OCI-LY1 (cell line): ENCODE measurements at regions not wholly inside any gene's neighbourhood (a gene's known extent, or its start where the extent isn't known, plus 50 kb on each side); places are given as distances from the start of the nearest gene placed in this dataset.
"Not testable (repeated sequence)": the region's sequence is repeated elsewhere in the genome, so short reads cannot be mapped to it uniquely, and the experiment has no call there.

Source experiments
- H2AFZ ChIP-seq: fragments of 200-600 bp; sonication (generic), shearing (Covaris generic); 2 replicates; pipeline ENCODE4 v1.6.0; 2014; ENCODE audit warnings: antibody characterized with exemption, mild to moderate bottlenecking, low read length
- H3F3A ChIP-seq: fragments of 200-600 bp; sonication (generic), shearing (Covaris generic); 2 replicates; pipeline ENCODE4 v1.6.0; 2014; ENCODE audit warnings: mild to moderate bottlenecking, antibody characterized with exemption, low read length, moderate library complexity; ENCODE audit not compliant: insufficient read depth
- H3K27ac ChIP-seq: fragments of 200-600 bp; sonication (generic); 2 replicates; pipeline ENCODE4 v1.5.1; 2014; ENCODE audit warnings: low read length, mixed run types, mild to moderate bottlenecking, low read depth; ENCODE audit not compliant: poor library complexity, severe bottlenecking
- H3K27me3 ChIP-seq: fragments of 200-600 bp; sonication (generic); 2 replicates; pipeline ENCODE4 v1.6.0; 2014; ENCODE audit warnings: antibody characterized with exemption, mild to moderate bottlenecking, low read length, moderate library complexity; ENCODE audit not compliant: insufficient read depth
- H3K36me3 ChIP-seq: fragments of 200-600 bp; sonication (generic); 2 replicates; pipeline ENCODE4 v1.6.1; 2014; ENCODE audit warnings: mild to moderate bottlenecking, antibody characterized with exemption, low read length, moderate library complexity, mixed read lengths; ENCODE audit not compliant: insufficient read depth
- H3K4me1 ChIP-seq: fragments of 200-600 bp; sonication (generic); 2 replicates; pipeline ENCODE4 v1.5.1; 2014; ENCODE audit warnings: mild to moderate bottlenecking, low read length, moderate library complexity; ENCODE audit not compliant: insufficient read depth, severe bottlenecking
- H3K4me2 ChIP-seq: fragments of 200-600 bp; sonication (generic), shearing (Covaris generic); 2 replicates; pipeline ENCODE4 v1.6.1; 2014; ENCODE audit warnings: low read length
- H3K4me3 ChIP-seq: fragments of 200-600 bp; sonication (generic); 2 replicates; pipeline ENCODE4 v1.5.1; 2014; ENCODE audit warnings: low read length, low read depth, mild to moderate bottlenecking, mixed read lengths; ENCODE audit not compliant: poor library complexity, severe bottlenecking
- H3K79me2 ChIP-seq: fragments of 200-600 bp; shearing (Covaris generic); 2 replicates; pipeline ENCODE4 v1.6.1; 2016; ENCODE audit warnings: mixed run types, low read length, mixed read lengths; ENCODE audit not compliant: insufficient read depth
- H3K9ac ChIP-seq: fragments of 200-600 bp; sonication (generic), shearing (Covaris generic); 2 replicates; pipeline ENCODE4 v1.6.1; 2014; ENCODE audit warnings: mild to moderate bottlenecking, low read length, mixed read lengths
- H3K9me2 ChIP-seq: fragments of 200-600 bp; sonication (generic), shearing (Covaris generic); 2 replicates; pipeline ENCODE4 v1.6.1; 2014; ENCODE audit warnings: low read depth, mild to moderate bottlenecking, low read length, mixed read lengths
- H3K9me3 ChIP-seq: fragments of 200-600 bp; shearing (Covaris generic); 2 replicates; pipeline ENCODE4 v1.6.1; 2014; ENCODE audit warnings: low read length, mixed read lengths
- H4K20me1 ChIP-seq: fragments of 200-600 bp; sonication (generic), shearing (Covaris generic); 2 replicates; pipeline ENCODE4 v1.6.0; 2016; ENCODE audit warnings: mild to moderate bottlenecking, low read length; ENCODE audit not compliant: insufficient read depth
- EZH2 ChIP-seq: fragments of 200-600 bp; sonication (generic), shearing (Covaris generic); IDR thresholded peaks from 2 replicates; pipeline ENCODE4 v1.8.0; 2017; ENCODE audit warnings: borderline replicate concordance, mixed run types, mild to moderate bottlenecking, antibody characterized with exemption, low read length, moderate library complexity, mixed read lengths
- TF ChIP-seq, protein P1 (sequence below): fragments of 200-600 bp; sonication (generic), shearing (Covaris generic); IDR thresholded peaks from 2 replicates; pipeline ENCODE4 v1.5.1; 2017; ENCODE audit warnings: mild to moderate bottlenecking, antibody characterized with exemption, low read length, moderate library complexity, mixed read lengths

DNA sequence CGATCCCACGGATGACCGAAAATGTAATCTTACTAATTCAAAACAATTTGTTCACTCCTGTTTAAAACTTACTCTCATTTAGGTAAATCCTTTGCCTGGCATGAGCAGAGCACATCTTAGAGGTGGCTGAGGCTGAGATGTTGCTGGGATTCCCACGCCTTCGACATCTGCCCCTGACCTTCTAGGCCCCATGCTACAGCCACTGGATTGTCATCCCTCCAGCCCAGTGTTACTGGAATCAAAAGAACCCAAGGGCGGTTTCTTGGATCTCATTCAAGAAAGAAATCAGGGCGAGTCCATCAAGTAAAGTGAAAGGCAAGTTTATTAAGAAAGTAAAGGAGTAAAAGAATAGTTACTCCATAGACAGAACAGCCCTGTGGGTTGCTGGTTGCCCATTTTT is 64.5 kb upstream of the SHISA6 start:
- TF ChIP-seq, protein P1, sequence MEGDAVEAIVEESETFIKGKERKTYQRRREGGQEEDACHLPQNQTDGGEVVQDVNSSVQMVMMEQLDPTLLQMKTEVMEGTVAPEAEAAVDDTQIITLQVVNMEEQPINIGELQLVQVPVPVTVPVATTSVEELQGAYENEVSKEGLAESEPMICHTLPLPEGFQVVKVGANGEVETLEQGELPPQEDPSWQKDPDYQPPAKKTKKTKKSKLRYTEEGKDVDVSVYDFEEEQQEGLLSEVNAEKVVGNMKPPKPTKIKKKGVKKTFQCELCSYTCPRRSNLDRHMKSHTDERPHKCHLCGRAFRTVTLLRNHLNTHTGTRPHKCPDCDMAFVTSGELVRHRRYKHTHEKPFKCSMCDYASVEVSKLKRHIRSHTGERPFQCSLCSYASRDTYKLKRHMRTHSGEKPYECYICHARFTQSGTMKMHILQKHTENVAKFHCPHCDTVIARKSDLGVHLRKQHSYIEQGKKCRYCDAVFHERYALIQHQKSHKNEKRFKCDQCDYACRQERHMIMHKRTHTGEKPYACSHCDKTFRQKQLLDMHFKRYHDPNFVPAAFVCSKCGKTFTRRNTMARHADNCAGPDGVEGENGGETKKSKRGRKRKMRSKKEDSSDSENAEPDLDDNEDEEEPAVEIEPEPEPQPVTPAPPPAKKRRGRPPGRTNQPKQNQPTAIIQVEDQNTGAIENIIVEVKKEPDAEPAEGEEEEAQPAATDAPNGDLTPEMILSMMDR = no peak
- no peak for TF ChIP-seq EZH2
- Histone ChIP-seq H3K27ac (no peak overlapping the region), H3K4me1 (no peaks in the 10 kb centered on the region), H3K4me3 (no peak overlapping the region), H2AFZ (no peak overlapping the region), H3K9ac (no peak overlapping the region), H3K4me2 (no peak overlapping the region), H3K27me3 (no peaks in the 10 kb centered on the region), H3K9me2 (no peaks in the 10 kb centered on the region), H3F3A (no peaks in the 10 kb centered on the region), H3K79me2 (no peaks in the 10 kb centered on the region), H3K36me3 (no peaks in the 10 kb centered on the region), H3K9me3 (no peaks in the 10 kb centered on the region), H4K20me1 (no peaks in the 10 kb centered on the region)

DNA sequence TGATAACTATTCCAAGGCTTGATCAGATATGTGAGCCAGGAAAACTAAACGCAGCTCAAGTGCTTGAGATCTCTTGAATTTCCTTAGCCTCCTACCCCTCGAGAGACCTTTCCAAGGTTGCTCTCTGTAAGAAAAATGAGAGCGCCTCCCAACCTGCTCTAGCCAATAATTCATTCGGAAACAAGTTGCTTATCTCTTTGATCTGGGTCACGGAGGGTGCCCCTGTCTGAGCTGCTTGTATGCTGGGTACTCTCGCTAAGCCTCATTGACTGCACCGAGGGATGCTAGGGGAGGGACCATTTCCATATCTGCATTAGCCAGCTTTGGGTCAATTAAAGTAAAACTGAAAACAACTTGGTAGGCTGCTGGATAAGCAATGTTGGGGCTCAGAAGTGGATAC is 70.1 kb upstream of the SHISA6 start:
- no peaks in the 10 kb centered on the region for H3K27me3 ChIP-seq
- H3K9me2 ChIP-seq = no peaks in the 10 kb centered on the region
- H3K4me1 ChIP-seq = no peaks in the 10 kb centered on the region
- H3K9me3 ChIP-seq = no peaks in the 10 kb centered on the region
- H3K36me3 ChIP-seq = no peaks in the 10 kb centered on the region
- H3K79me2 ChIP-seq = no peaks in the 10 kb centered on the region
- no peak overlapping the region for H3K27ac ChIP-seq
- no peak overlapping the region for H3K4me3 ChIP-seq
- H3K4me2 ChIP-seq = no peak overlapping the region
- no peaks in the 10 kb centered on the region for H3F3A ChIP-seq
- no peak overlapping the region for H3K9ac ChIP-seq
- no peak overlapping the region for H2AFZ ChIP-seq
- H4K20me1 ChIP-seq = no peaks in the 10 kb centered on the region
- no peak for TF ChIP-seq EZH2
- TF ChIP-seq, protein P1 = no peak

DNA sequence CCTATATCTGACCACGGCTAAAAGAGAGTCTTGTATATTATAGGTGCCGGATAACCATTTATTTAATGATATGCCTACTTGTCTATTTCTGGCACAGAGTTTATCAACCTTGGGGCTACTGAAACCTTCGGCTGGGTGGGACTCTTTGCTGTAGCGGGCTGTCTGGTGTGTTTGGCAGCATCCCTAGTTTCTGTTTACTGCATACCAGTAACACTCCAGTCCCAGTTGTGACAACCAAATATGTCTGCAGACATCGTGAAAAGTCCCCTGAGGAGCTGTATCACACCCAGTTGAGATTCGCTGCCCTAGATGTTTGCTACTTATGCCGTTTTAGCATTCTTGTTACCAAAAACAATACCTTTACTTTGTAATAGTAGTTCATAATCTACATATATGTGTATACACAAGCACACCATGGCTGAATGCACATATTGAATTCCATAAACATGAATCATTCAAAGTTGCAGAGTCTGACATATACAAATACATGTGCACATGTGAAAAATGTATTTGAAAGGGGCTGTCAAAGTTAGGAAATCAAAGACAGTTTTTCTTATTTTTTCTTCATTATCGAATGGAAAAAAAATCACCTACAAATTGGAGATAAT is 89.1 kb upstream of the SHISA6 start:
- no peaks in the 10 kb centered on the region for H3K36me3 ChIP-seq
- no peak overlapping the region for H3K4me3 ChIP-seq
- H3K4me1 ChIP-seq = no peaks in the 10 kb centered on the region
- H3K9ac ChIP-seq = no peak overlapping the region
- no peaks in the 10 kb centered on the region for H4K20me1 ChIP-seq
- no peaks in the 10 kb centered on the region for H3K27me3 ChIP-seq
- H3K79me2 ChIP-seq = no peaks in the 10 kb centered on the region
- TF ChIP-seq, protein P1 = no peak
- no peak for TF ChIP-seq EZH2
- no peaks in the 10 kb centered on the region for H3F3A ChIP-seq
- no peaks in the 10 kb centered on the region for H3K9me2 ChIP-seq
- no peaks in the 10 kb centered on the region for H3K9me3 ChIP-seq
- no peak overlapping the region for H2AFZ ChIP-seq
- no peak overlapping the region for H3K4me2 ChIP-seq
- H3K27ac ChIP-seq = no peak overlapping the region

DNA sequence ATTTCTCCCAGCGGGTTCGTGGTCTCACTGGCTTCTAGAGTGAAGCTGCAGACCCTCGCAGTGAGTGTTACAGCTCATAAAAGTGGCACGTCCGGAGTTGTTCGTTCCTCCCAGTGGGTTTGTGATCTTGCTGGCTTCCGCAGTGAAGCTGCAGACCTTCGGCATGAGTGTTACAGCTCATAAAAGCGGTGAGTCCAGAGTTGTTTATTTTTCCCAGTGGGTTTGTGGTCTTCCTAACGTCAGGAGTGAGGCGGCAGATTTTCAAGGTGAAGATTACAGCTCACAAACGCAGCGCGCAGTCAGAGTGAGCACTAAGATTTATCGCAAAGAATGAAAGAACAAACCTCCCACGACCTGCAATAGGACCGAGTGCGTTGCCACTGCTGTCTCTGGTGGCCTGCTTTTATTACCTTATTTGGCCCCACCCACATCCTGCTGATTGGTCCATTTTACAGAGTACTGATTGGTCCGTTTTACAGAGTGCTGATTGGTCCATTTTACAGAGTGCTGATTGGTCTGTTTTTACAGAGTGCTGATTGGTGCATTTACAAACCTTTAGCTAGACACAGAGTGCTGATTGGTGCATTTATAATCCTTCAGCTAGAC is 90.0 kb upstream of the SHISA6 start:
- H3K9me3 ChIP-seq, H3K27ac ChIP-seq: not testable (repeated sequence)

More for the DNA sequence above, 90.0 kb upstream of the SHISA6 start:
- H3K79me2 ChIP-seq, H2AFZ ChIP-seq, H3K9ac ChIP-seq, H4K20me1 ChIP-seq, H3K4me3 ChIP-seq, H3K4me2 ChIP-seq, H3F3A ChIP-seq, H3K36me3 ChIP-seq, H3K9me2 ChIP-seq, H3K27me3 ChIP-seq, H3K4me1 ChIP-seq: not testable (repeated sequence)
